Caco-2 (cell line): ENCODE measurements at regions not wholly inside any gene's neighbourhood (a gene's known extent, or its start where the extent isn't known, plus 50 kb on each side); places are given as distances from the start of the nearest gene placed in this dataset.

ENCODE experiments used
- BruUV-seq: library from RNA; stranded (reverse); fragments of 400-500 nt; replicated peaks from 2 replicates; lab custom pipeline; 2021; lab: Mats Ljungman, UMichigan
- CTCF ChIA-PET: fragments of 300-600 bp; sonication (Branson Sonifier 250); formaldehyde crosslinking; loops from one replicate; lab custom pipeline; 2022; ENCODE audit warnings: antibody characterized with exemption; lab: Charles Lee
- POLR2A ChIA-PET: fragments of 300-600 bp; sonication (Branson Sonifier 250); formaldehyde crosslinking; loops from one replicate; lab custom pipeline; 2022; ENCODE audit warnings: antibody characterized with exemption; lab: Charles Lee
- DNase-seq, 2 experiments: peaks; one replicate each; pipeline versions ENCODE4 v3.0.0 to v3.0.0-alpha.2; 2020 to 2022
- H3K27me3 ChIP-seq: replicated peaks from 2 replicates; pipeline ENCODE4 v1.6.0; 2011; ENCODE audit warnings: low read length; ENCODE audit not compliant: control insufficient read depth, insufficient read depth
- H3K36me3 ChIP-seq: 2 replicates; pipeline ENCODE4 v1.5.1; 2011; ENCODE audit warnings: low read length; ENCODE audit not compliant: control insufficient read depth, insufficient read depth
- H3K4me1 ChIP-seq: fragments of 250-450 bp; sonication (Bioruptor Pico); 2 replicates; pipeline ENCODE4 v1.5.1; 2020; ENCODE audit warnings: mild to moderate bottlenecking
- H3K4me3 ChIP-seq: 2 replicates; pipeline ENCODE4 v1.5.1; 2011; ENCODE audit warnings: low read depth, mild to moderate bottlenecking, control low read depth, low read length
- H3K9me3 ChIP-seq: fragments of 250-450 bp; sonication (Bioruptor Pico); 2 replicates; pipeline ENCODE4 v1.5.1; 2020; ENCODE audit warnings: mild to moderate bottlenecking, moderate library complexity
- H3K27ac Mint-ChIP-seq: one replicate; pipeline ENCODE4 v1.8.0; 2022; ENCODE audit warnings: mixed read lengths; ENCODE audit not compliant: unreplicated experiment
- H3K27me3 Mint-ChIP-seq: one replicate; pipeline ENCODE4 v1.8.0; 2022; ENCODE audit warnings: mixed read lengths; ENCODE audit not compliant: insufficient read depth, unreplicated experiment
- H3K36me3 Mint-ChIP-seq: one replicate; pipeline ENCODE4 v1.8.0; 2022; ENCODE audit warnings: mild to moderate bottlenecking, mixed read lengths; ENCODE audit not compliant: insufficient read depth, unreplicated experiment
- H3K4me1 Mint-ChIP-seq: one replicate; pipeline ENCODE4 v1.8.0; 2022; ENCODE audit warnings: low read depth, mixed read lengths; ENCODE audit not compliant: unreplicated experiment
- H3K4me3 Mint-ChIP-seq: one replicate; pipeline ENCODE4 v1.8.0; 2022; ENCODE audit warnings: mild to moderate bottlenecking, moderate library complexity, mixed read lengths; ENCODE audit not compliant: unreplicated experiment
- H3K9me3 Mint-ChIP-seq: one replicate; pipeline ENCODE4 v1.8.0; 2022; ENCODE audit warnings: mixed read lengths; ENCODE audit not compliant: unreplicated experiment
- intact Hi-C: fragments of 100-400 bp; cut with micrococcal nuclease; formaldehyde crosslinking; loops from one replicate; pipeline ENCODE4 v1.10.0; 2022; ENCODE audit not compliant: unreplicated experiment
- TF ChIP-seq, protein P1 (sequence below), 2 experiments: fragments of 200-600 bp in 1 of 2; IDR thresholded peaks; 1 replicate in 1 of 2; 2 replicates in 1 of 2; pipeline versions ENCODE4 v1.5.1 to v1.8.0; 2011 to 2022; ENCODE audit warnings: antibody characterized with exemption in 1 of 2, control low read depth in 1 of 2, inconsistent platforms in 1 of 2, low read depth in 1 of 2, low read length in 1 of 2, mild to moderate bottlenecking in 1 of 2, moderate library complexity in 1 of 2; ENCODE audit not compliant: insufficient read depth in 1 of 2, severe bottlenecking in 1 of 2, unreplicated experiment in 1 of 2

- Histone ChIP-seq H3K27me3 (no peaks in the 10 kb centered on the region), H3K4me3 (no peak overlapping the region), H3K9me3 (no peaks in the 10 kb centered on the region), H3K4me1 (no peaks in the 10 kb centered on the region), H3K36me3 (no peaks in the 10 kb centered on the region)
- DNase-seq = no peak
- Mint-ChIP-seq H3K36me3 (no peaks in the 10 kb centered on the region), H3K4me3 (no peak overlapping the region), H3K9me3 (no peaks in the 10 kb centered on the region), H3K4me1 (no peaks in the 10 kb centered on the region), H3K27ac (no peak overlapping the region), H3K27me3 (peaks cover 3% of the 10 kb centered on the region)
- BruUV-seq = no TSS peak
- intact Hi-C loops = no loop called here
- TF ChIP-seq, protein P1, sequence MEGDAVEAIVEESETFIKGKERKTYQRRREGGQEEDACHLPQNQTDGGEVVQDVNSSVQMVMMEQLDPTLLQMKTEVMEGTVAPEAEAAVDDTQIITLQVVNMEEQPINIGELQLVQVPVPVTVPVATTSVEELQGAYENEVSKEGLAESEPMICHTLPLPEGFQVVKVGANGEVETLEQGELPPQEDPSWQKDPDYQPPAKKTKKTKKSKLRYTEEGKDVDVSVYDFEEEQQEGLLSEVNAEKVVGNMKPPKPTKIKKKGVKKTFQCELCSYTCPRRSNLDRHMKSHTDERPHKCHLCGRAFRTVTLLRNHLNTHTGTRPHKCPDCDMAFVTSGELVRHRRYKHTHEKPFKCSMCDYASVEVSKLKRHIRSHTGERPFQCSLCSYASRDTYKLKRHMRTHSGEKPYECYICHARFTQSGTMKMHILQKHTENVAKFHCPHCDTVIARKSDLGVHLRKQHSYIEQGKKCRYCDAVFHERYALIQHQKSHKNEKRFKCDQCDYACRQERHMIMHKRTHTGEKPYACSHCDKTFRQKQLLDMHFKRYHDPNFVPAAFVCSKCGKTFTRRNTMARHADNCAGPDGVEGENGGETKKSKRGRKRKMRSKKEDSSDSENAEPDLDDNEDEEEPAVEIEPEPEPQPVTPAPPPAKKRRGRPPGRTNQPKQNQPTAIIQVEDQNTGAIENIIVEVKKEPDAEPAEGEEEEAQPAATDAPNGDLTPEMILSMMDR (IDR thresholded peaks at IDR 0.05; ENCODE audit: insufficient read depth in 1 of 2, low read depth in 1 of 2, low read length in 1 of 2, severe bottlenecking in 1 of 2, unreplicated experiment in 1 of 2) = no peak
- ChIA-PET POLR2A (no interaction called here), CTCF (no interaction called here)
Measured at GRCh38 chr5:118545470-118545869, 442.9 kb downstream of the DTWD2 start.

DNA sequence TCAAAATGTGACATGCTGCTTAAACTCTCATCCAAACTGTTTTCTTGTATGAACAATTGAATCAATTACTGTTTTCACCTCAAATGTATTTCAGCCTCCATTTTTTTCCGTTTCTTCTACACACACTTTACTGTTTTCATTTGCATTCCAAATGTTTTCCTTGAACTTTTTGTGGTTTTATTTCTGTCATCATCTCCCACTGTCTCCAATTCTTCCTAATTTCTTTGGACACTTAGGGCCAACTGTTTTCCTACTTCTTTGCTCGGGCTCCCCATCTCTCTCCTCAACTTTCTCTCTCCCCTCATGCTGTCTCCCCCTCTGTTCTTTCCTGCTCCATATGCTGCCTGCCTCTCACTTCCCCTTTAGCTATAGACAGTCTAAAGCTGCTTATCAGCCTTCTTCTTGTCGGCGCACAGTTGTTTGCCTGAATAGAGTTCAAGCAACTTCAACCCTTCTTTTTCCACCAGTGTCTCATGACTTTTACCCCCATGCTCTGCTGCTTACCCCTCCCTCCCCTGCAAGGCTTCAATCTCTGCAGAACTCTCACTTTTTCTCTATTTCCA is 443.4 kb downstream of the DTWD2 start:
- POLR2A ChIA-PET = no interaction called here
- Mint-ChIP-seq H3K27me3 (peaks cover 3% of the 10 kb centered on the region), H3K4me3 (no peak overlapping the region), H3K9me3 (no peaks in the 10 kb centered on the region), H3K27ac (no peak overlapping the region), H3K36me3 (no peaks in the 10 kb centered on the region), H3K4me1 (no peaks in the 10 kb centered on the region)
- no peaks in the 10 kb centered on the region for H3K27me3 ChIP-seq
- intact Hi-C loops = no loop called here
- BruUV-seq = no TSS peak
- DNase-seq = no peak
- CTCF ChIA-PET = no interaction called here
- no peak overlapping the region for H3K4me3 ChIP-seq
- H3K36me3 ChIP-seq = no peaks in the 10 kb centered on the region
- H3K9me3 ChIP-seq = no peaks in the 10 kb centered on the region
- TF ChIP-seq, protein P1 (IDR thresholded peaks at IDR 0.05; ENCODE audit: insufficient read depth in 1 of 2, low read depth in 1 of 2, low read length in 1 of 2, severe bottlenecking in 1 of 2, unreplicated experiment in 1 of 2) = no peak
- no peaks in the 10 kb centered on the region for H3K4me1 ChIP-seq

DNA sequence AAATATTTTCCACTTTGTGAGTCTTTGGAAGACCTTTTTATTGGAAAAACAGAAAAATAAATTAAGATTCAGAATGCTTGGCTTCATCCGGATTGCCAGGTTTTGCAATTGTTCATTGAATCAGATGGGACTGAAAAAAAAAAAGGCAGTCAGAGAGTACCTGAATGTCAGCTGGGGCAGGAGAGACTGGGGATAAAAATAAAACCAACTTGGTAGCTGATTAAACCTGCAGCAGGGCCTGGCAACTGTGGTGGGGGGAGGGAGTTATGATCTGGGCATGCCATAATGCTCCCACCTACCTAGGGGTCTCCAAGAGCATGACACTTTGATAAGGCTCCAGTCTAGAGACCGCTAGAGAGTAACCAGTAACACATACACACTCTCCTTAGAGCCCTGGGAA is 454.4 kb downstream of the DTWD2 start:
- TF ChIP-seq, protein P1 (IDR thresholded peaks at IDR 0.05; ENCODE audit: insufficient read depth in 1 of 2, low read depth in 1 of 2, low read length in 1 of 2, severe bottlenecking in 1 of 2, unreplicated experiment in 1 of 2) = no peak
- BruUV-seq = no TSS peak
- ChIA-PET CTCF (no interaction called here), POLR2A (no interaction called here)
- Histone ChIP-seq H3K4me1 (no peaks in the 10 kb centered on the region), H3K36me3 (no peaks in the 10 kb centered on the region), H3K27me3 (no peaks in the 10 kb centered on the region; the same call in 1 of the 2 replicates), H3K9me3 (no peaks in the 10 kb centered on the region), H3K4me3 (no peak overlapping the region)
- H3K4me1 Mint-ChIP-seq = no peaks in the 10 kb centered on the region
- DNase-seq = no peak
- H3K27ac Mint-ChIP-seq = no peak overlapping the region
- H3K9me3 Mint-ChIP-seq = peaks cover 8% of the 10 kb centered on the region
- H3K36me3 Mint-ChIP-seq = no peaks in the 10 kb centered on the region
- H3K4me3 Mint-ChIP-seq = no peak overlapping the region
- H3K27me3 Mint-ChIP-seq = peaks cover 6% of the 10 kb centered on the region
- intact Hi-C loops = no loop called here
